ENCODE measurements at regions not wholly inside any gene's neighbourhood (a gene's known extent, or its start where the extent isn't known, plus 50 kb on each side); places are given as distances from the start of the nearest gene placed in this dataset.
A peak's percentile ranks its signal among the peaks of the same experiment; 100 is the strongest.

GRCh38 chr1:244945109-244945671, 80.8 kb upstream of the HNRNPU start (continued):
- no peak for TF ChIP-seq ZBTB33 (IDR thresholded peaks at IDR 0.05)
- TF ChIP-seq E2F8 (IDR thresholded peaks at IDR 0.05; ENCODE audit: low read depth, partially characterized antibody), result no peak
- peak; percentile 71 for TF ChIP-seq FOXM1 (IDR thresholded peaks at IDR 0.05; ENCODE audit: low read depth, low read length)
- no peak for TF ChIP-seq GABPA (IDR thresholded peaks at IDR 0.05; ENCODE audit: low read depth)
- TF ChIP-seq SPI1 (IDR thresholded peaks at IDR 0.05; ENCODE audit: borderline replicate concordance, insufficient read depth, low read depth, low read length), result peak; percentile 92
- TF ChIP-seq ZNF384 (IDR thresholded peaks at IDR 0.05; ENCODE audit: borderline replicate concordance, low read depth, low read length), result peak; percentile 74
- peak; percentile 85 for TF ChIP-seq NBN (IDR thresholded peaks at IDR 0.05)
- no peak for TF ChIP-seq CEBPB (IDR thresholded peaks at IDR 0.05; ENCODE audit: borderline replicate concordance in 1 of 2, low read depth in 2 of 2, low read length in 2 of 2)
- TF ChIP-seq GATAD2B (conservative IDR thresholded peaks at IDR 0.05; ENCODE audit: low read depth), result 0 out of 2 replicates have a peak, but pooled peaks have one; percentile 30
- TF ChIP-seq HDAC2 (IDR thresholded peaks at IDR 0.05), result no peak
- TF ChIP-seq NFYA (IDR thresholded peaks at IDR 0.05; ENCODE audit: borderline replicate concordance, low read depth, low read length), result no peak
- TF ChIP-seq MYC (IDR thresholded peaks at IDR 0.05; ENCODE audit: insufficient read depth, insufficient read length, insufficient replicate concordance, low read length, severe bottlenecking), result no peak
- peak; percentile 84 for TF ChIP-seq MEF2A (IDR thresholded peaks at IDR 0.05; ENCODE audit: insufficient read depth, low read depth, low read length)
- no peak for TF ChIP-seq HCFC1 (IDR thresholded peaks at IDR 0.05; ENCODE audit: low read length)
- TF ChIP-seq SP1 (IDR thresholded peaks at IDR 0.05; ENCODE audit: low read depth, low read length), result peak; percentile 51
- TF ChIP-seq TBL1XR1 (IDR thresholded peaks at IDR 0.05; ENCODE audit: low read depth, low read length), result no peak; the same call in 1 of the 2 replicates
- peak; percentile 49 for TF ChIP-seq JUNB (IDR thresholded peaks at IDR 0.05)
- TF ChIP-seq CREB1 (IDR thresholded peaks at IDR 0.05; ENCODE audit: low read depth), result peak; percentile 52; the same call in 1 of the 2 replicates
- TF ChIP-seq BHLHE40 (IDR thresholded peaks at IDR 0.05; ENCODE audit: borderline replicate concordance in 1 of 2, low read depth in 2 of 2, low read length in 1 of 2), result peak in 1 of 2 experiments; percentile 23; a peak in 2 of 4 replicates
- TF ChIP-seq CHD4 (IDR thresholded peaks at IDR 0.05), result no peak
- TF ChIP-seq YY1 (IDR thresholded peaks at IDR 0.05; ENCODE audit: low read depth, low read length), result no peak
- no peak for TF ChIP-seq IRF5 (IDR thresholded peaks at IDR 0.05; ENCODE audit: borderline replicate concordance)
- TF ChIP-seq PAX8 (IDR thresholded peaks at IDR 0.05), result no peak
